Pons (tissue), 1 donor: ENCODE measurements at regions not wholly inside any gene's neighbourhood (a gene's known extent, or its start where the extent isn't known, plus 50 kb on each side); places are given as distances from the start of the nearest gene placed in this dataset.
A peak's percentile ranks its signal among the peaks of the same experiment; 100 is the strongest.

Experiments
- DNase-seq: peaks from one replicate; pipeline ENCODE4 v3.0.0-alpha.2; 2016; ENCODE audit warnings: low spot score

DNA sequence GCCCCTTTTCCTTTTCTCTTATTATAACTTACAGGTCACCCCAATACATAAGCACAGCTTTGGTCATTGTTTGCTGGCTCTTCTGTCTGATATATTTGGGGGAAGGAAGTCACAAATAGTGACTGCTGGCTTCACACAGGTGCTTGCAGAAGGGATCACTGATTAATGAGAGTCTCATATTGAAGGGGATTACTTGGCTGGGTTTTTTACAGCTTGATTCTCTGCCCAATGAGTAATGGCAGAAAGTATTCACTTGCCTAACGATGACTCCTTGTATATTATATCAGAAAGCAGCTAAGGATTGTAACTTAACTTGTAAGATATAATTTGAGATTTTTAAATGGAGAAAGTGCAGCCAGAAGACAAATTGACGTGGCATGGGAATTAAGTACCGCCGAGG, 119.3 kb upstream of the PFN2 start:
- DNase-seq: no peak

DNA sequence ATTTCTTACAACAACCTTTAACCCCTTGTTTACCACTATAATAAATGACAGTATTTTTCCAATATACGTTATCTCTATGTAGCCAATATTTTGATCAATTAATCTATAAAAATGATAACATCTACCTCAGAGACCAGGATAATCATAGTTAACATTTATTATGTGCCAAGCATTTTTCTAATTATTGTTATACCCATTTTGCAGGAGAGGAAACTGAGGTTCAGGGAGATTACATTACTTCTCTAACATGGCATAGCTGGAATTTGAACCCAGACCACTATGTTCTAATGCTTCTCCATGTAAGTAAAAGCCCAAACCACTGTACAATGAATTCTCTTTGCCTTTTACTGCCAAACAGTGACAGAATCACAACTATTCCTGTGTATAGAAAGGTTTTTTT, 113.4 kb upstream of the PFN2 start:
- DNase-seq: no peak

DNA sequence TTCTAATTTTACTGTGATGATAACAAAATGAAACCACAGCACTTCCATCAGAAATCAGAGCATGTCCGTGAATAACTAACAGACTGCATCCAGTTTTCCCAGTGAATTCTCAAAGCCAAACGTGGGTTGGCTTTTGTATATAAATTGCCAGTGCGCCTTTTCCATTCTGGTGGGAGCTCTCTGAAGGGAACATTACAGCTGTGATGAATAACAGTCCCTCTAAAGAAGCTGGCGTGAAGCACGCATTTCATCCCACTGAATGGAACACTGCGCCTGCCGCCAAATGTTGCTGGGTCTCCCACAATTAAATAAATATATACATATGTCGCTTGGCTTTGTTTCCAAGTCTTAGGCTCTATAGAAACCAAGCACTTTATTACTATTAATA, 113.0 kb upstream of the PFN2 start:
- DNase-seq: peak; percentile 17

DNA sequence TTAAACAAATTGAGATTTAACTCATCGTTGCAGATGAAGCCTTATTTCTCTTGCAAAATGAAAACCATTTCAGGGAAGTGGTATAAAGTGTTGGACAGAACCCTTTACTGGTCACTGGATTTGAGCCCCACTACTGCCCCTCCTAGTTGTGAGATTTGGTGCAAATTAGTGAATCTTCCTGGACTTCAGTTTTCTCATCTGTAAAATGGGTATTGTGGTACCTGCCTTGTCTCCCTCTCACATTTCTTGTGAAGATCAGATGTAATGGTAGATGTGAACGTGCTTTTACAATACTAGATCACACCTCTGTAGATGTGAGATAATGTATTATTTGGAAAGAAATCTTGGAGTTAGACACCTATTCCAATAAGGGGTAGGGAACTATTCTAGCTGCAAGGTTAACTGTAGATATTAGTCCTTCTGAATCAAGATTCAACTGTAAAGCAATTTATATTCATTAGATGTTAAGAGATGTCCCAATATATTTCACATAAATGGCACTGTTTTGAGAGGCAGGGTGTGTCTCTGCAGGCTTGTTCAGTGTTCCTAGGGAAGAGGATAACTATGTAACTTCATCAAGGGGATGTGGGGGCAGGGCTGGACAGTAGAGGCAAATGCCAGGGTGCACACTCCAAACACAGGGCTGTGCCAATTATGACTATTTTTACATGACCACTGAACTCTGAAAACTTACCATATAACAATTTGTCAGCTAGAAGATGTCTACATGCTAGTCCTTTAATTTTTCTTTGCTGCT, 112.4 kb upstream of the PFN2 start:
- DNase-seq: no peak

DNA sequence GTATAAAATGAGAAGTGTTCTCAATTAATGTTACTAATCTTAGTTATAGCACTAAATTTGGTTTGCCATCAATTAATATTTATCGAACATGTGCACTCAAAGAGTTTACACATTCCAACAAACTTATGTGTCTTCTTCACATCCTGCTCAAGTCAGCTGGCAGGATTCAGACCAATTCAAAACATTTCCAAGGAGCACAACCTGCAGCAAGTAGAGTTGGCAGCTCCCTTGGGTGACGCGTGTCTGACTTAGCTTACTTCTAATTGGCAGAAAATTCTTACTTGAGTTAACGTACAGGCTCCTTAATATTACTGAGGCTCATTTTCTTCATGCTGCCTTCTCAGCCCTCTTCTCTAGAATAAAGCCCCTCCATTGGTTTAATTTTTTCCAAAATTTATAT, 110.4 kb upstream of the PFN2 start:
- no peak for DNase-seq

DNA sequence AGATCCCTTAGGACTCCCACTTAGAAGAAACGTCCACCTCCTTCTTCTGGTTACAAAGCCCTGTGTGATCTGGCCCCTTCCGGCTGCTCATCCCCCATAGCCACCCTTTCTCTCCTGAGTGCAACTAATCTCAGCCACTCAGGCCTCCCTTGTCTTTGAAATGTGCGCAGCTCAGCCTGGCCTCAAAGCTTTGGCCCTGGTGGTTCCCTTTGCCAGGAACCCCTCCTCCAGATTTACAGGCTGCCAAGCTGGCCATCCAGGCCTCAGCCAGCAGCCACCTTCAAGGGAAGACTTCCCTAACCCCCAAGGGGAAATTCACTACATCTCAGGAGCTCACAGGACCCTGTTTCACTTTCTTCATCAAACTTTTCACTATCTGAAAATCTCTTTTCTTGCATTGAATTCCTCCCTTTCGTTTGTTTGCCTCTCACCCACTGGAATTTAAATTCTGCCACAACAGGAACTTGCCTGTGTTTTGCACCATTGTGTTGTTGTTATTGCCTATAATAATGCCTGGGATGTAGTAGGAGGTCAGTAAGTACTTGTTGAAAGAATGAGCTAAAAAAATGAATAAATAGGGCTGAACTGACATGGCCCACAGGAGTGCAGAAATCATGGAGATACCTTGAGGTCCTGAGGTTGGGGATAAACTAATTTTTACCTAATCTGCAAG, 109.5 kb upstream of the PFN2 start:
- no peak for DNase-seq

DNA sequence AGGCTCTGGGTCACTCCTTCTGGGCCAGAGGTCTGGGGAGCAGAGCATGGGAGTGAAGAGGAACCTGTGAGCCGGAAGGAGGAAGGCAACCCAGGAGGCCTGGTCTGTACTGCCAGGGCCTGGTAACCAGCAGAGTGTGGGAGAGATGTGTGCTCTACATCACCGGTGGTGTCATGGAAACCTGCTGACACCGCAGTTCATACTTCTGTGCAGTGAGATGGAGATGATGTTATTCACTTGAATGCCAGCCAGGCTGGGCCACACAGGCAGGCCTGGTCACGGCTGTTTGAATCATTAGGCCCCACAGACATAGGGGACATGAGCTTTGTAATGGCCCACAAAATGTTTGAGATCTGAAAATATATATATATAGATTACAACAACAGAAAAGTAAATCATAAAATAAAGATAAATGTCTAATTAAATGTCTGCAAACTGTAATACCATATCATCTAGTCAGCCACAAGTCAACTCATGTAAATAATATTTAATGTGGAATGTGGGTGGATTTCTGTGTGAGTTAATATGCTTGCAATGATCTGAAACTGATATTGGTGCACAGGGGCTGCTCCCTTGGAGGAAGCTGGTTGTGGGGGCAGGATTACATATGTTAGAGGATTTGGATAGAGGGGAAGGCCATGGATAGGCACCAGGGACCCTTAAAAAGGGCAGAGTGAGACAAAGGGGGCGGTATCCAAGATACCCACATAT, 108.5 kb upstream of the PFN2 start:
- DNase-seq: no peak

DNA sequence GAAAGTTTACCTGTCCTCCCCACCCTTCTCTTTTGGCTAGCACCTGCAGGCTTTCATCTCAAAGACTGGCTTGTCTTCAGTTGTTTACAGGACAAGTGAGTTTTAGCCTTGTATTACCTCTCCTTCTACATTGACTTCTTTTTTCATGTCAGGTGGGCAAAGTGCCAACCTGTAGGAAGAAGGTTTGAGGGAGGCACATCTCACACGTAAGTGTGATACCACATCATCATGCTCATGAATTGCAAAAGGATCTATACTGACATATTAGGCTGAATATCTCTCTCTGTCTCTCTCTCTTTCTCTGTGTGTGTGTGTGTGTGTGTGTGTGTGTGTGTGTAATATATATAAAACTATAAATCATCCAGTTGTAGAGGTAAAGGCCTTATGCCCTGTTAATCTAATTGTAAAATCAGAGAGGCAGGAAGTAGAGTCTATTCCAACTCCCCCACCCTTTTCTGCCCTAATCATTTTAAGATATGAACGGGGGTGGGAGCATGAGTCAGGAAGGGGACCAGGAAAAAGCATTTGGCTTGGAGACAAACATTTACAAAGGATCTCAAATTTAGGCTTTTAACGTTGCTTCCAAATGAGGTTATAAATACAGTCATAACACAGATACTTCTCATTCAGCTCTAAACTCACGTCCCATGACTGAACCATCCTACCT, 107.0 kb upstream of the PFN2 start:
- no peak for DNase-seq

DNA sequence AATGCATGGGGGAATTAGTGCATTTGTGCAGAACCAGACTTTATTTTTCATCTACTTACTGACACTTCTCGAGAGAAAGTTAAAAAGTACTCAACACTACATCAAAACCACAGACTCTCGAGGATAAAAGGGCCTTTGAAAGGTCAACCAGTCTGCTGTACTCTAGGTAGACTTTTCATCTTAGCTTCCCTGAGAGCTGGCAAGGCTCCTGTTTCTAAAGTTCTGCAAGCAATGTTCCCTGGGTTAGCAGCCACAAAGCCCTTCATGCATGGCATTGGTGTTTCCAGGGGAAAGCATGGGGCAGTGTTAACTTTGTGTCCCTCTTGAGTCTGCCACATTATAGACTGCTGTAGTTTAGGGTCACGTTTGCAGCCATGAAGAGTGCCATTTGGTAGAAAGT, 106.4 kb upstream of the PFN2 start:
- no peak for DNase-seq

DNA sequence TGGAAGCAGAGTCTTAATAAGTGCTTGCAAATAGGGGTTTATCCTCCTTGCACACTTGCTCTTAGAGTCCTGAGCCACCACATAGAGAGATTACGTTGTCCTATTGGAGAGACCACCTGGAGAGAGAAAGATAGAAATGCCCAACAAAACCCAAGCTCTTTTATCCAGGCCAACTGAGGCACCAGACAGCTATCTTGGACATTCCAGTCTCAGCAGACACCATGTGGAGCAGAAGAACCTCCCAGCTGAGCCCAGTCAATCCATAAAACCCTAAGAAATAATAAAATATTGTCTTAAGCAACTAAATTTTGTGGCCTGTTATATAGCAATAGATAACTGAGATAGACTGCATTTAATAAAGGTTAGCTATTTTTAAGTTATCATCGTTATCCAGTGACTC, 105.7 kb upstream of the PFN2 start:
- DNase-seq: no peak

DNA sequence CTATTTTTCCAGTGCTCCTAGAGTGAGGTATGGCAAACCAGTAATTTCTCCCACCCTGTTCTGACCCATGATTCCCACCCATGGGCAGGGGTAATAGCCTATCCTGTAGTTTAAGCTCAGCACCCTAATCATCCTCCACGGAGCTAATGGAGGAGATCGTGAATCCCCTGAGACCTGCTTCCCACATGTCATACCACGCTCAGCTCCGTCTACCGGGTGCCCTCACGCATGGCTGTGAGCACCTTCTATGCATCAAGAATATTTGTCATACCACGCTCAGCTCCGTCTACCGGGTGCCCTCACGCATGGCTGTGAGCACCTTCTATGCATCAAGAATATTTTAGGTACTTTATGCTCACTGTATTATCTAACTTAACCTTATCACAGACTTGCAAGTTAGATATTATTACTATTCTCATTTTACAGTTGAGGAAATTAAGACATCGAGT, 104.7 kb upstream of the PFN2 start:
- no peak for DNase-seq

DNA sequence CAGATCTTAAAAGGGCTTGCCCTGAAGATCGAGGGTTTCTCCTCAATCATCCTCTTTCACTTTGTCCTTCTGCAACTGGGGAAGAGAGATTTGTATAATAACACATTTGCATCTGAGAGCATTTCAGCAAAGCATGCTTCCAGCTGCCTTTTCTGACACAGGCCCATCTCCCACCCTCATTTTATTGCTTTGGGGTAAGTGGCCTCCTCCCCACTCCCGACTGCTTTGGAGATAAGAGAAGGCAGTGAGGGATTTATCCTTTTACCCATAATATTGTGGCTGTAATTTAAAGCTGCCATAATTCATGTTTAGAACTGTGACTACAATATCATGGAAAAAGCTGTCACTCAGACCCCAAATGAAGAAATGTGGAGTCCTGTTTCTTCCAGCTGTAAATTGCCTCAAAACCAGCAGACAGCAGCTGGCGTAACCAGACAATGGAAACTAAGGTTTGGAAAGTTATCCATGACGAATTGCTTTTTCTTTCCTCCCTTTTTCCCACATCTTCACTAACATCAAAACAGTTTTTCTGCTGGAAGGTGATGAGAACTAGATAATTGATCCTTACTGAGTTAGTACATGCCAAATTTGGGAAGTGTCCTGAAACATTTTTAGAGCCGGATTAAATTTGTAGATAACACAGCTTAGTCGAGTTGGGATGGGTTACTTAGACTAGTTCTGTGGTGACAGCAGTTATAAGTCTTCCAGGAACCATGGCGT, 104.2 kb upstream of the PFN2 start:
- no peak for DNase-seq

DNA sequence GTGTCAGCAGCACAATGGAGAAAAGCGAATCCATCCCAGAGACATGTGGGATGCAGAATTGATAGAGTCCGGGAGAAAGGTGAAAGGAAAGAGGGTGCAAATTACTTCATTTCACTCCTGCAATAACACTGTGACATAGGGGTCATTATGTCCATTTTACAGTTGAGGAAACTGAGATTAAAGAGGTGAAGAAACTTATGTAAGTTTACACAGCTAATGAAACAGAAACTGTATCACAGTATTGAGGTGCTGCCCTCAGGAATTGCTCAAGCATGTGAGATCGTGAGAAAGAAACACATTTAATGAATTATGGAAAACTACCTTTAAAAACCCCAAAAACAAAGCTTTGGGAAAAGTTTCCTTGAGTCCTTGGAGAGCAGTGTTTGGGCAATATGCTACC, 103.6 kb upstream of the PFN2 start:
- DNase-seq: no peak

DNA sequence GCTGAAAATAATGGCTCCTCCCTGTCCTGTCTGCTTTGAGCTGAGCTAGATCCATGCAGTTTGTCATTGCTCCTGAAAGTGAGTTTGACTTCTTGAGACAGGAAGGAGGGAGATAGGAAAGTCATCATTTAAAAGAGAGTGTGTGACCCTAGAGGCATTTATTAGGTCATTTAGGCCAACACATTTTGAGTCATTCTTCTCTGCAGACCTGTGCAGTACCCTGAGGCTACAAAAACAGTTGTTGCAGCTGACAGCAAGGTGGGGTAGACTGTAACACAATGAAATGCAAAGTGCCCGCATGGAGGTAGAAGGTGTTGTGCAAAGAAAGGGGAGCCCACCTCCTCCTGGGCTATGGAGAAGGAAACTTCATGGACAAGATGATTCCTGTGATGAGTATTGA, 102.8 kb upstream of the PFN2 start:
- DNase-seq: no peak

DNA sequence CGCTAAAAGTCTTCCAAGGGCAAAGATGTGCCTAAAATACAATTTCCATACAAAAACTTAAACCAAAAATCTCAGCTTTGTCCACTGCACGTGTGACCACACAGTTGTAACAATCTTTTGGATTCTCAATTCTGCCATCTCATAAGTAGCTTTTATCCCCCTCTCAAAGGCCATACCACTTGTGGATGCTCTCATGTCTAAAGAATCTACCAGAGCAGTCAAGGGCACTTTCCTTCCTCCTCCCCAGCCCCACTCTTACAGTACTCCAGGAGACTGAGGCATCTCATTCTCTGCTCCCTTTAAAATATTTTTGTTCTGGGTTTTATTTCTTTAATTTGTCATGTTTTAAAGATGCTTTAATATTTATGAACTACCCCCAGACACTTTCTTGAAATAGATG, 102.3 kb upstream of the PFN2 start:
- no peak for DNase-seq

DNA sequence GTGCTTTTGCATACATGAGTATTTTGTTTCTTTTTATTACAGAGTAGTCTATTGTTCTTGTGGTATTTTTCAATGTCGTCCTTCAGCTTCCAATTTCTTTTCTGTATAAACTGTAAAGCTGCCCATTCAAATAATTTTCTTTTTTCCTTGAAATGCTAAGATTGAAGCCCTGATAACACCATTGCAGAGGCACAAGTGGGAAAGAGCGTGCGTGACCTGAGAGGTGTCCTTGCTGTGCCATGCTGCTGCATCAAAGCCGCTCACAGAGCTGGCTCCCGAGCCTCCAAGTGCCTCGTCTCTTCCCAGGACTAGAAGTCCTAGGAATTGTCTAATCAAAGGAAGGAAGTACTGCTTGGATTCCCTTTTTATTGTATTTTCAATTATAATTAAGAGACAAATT, 101.9 kb upstream of the PFN2 start:
- DNase-seq: no peak

DNA sequence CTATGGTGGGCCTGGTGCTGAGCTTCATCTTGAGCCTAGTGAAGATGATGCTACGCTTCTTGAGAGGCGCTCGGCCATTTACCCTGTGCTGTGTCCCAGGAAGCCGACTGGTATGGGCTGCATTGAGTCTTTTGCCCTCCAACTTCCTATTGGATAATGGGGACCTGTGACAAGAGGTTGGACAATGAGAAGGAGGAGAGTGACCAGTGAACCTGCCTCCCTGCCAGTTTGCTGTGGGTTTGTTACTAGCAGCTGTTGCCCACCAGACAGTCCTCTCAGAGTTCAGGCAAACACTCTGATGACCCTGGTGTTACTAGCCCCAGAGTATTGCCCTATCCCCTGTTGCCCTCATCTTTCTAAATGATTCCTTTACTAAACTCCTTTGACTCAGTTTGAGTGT, 99.6 kb upstream of the PFN2 start:
- no peak for DNase-seq

DNA sequence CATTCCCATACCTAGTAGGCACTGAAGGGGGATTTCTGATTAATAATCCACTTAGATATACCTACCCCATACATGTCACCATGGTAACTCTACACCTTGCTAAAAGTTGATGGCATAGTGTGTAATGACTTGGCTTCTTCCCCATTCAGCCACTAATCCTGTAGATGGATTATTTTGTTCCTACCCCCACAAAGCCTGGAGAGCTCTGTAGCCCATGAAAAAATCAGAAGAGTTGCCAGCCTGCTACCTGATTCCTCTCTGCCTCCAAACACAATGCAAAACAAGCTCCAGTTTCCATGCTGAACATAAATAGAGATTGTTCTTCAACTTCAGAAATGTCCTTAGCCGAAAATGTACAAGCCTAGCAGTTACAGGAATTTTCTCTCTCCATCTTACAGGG, 98.9 kb upstream of the PFN2 start:
- DNase-seq: no peak

DNA sequence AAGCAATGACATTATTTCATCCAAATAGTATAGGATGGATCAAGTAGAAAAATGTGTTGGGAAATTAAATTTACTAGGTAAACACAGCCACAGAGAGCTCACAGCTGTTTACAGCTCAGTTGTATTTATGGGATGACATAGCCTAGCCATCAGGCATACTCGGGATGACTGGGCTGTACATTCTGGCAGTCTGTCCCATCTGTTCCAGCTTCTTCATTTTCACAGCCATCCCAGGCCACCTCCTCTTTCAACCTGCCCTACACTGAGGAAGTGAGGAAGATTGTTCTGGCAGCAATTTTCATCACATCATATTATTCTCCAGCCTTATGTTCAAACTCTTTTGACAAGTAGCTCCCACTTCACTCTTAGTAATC, 98.4 kb upstream of the PFN2 start:
- DNase-seq: no peak

DNA sequence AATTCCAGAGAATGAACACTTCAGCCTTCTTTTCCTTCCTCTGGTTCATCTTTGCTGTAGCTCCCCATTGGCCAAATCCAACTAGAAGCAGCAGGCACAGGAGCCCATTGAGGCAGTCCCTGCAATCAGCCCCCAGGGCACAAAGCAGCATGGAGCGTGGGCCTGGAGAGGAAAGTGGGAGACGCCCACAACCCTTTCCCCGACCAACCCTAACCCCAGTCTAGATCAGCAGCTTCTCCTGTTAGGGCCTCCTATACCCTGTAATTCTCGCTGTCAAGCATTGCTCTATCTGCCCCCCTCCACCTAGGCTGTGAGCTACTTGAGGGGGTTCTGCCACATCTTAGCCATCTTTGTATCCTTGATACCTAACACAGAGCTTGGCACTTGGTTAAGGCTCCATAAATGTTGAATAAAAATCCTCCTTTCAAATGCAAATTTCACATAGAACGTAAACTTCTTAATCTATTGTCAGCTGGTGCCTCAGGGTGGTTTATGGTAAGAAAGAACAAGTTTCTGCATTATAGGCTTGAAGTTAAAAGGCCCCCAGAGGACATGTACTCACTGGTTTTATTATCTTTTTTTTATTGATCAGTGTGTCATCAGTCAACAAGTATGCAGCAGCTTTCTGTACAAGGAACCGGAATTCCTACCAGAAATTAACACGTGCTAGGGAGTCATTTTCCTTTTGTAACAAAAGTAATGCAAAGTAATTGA, 97.9 kb upstream of the PFN2 start:
- DNase-seq: no peak

DNA sequence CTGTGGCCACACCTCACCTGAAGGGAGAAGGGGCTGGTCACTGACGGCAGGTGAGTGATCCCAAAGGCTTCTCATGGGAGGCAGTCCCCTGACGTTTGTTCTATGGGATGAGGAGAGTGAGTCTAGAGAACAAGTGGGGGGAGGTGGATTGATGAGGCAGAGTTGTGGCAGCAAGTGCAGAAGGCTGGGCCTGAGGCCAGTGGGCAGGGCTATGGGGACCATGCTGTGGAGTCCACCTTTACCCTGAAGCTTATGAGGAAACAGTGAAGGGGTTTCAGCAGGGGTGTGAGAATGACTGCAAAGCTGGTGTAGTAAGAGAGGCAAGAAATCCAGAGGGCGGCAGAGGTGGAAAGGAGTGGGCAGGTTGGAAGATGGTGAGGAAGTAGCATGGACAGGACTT, 96.9 kb upstream of the PFN2 start:
- no peak for DNase-seq

DNA sequence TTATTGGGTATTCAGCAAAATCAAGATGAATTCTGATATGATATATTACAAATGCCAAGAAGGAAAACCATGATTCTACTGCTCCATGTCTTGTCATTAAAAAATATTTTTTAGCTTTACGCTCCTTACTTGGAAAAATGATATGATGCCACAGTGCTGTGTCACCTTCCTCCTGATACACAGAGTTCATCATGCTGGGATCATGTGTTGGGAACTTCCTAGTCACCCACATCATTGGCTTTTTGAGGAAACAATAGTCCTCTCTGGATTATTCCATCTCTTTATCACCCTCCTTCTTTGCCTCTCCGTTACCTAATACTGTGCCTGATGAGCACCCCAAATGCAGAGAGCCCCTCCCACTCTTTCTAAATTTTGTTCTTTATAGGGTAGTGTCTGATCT, 94.3 kb upstream of the PFN2 start:
- DNase-seq: no peak
